A204.1 (cell line): ENCODE measurements at regions not wholly inside any gene's neighbourhood (a gene's known extent, or its start where the extent isn't known, plus 50 kb on each side); places are given as distances from the start of the nearest gene placed in this dataset.

Source experiments
- FAIRE-seq: peaks from 2 replicates; lab custom pipeline; 2012; peaks lifted over from hg19 to GRCh38; lab: Jason Lieb, UNC

- FAIRE-seq: no peak
These were observed 64.2 kb downstream of the GJA1 start for GRCh38 chr6:121499666-121500065.

GRCh38 chr6:121503589-121503991 lies 68.1 kb downstream of the GJA1 start:
- no peak for FAIRE-seq

GRCh38 chr6:121504227-121504626 lies 68.8 kb downstream of the GJA1 start:
- no peak for FAIRE-seq

GRCh38 chr6:121505284-121505683 lies 69.8 kb downstream of the GJA1 start:
- FAIRE-seq: no peak

- FAIRE-seq: no peak
These were observed 71.6 kb downstream of the GJA1 start for GRCh38 chr6:121506761-121507754.

- FAIRE-seq: no peak
These were observed 75.2 kb downstream of the GJA1 start for GRCh38 chr6:121510568-121511177.

- no peak for FAIRE-seq
These were observed 80.3 kb downstream of the GJA1 start for GRCh38 chr6:121515630-121516265.

GRCh38 chr6:121516331-121516730 lies 80.9 kb downstream of the GJA1 start:
- no peak for FAIRE-seq

- FAIRE-seq: no peak
These were observed 85.1 kb downstream of the GJA1 start for GRCh38 chr6:121520337-121521163.

- FAIRE-seq: no peak
These were observed 85.7 kb downstream of the GJA1 start for GRCh38 chr6:121521164-121521555.

GRCh38 chr6:121522265-121522664 lies 86.8 kb downstream of the GJA1 start:
- FAIRE-seq: no peak

- no peak for FAIRE-seq
These were observed 87.4 kb downstream of the GJA1 start for GRCh38 chr6:121522771-121523386.

- FAIRE-seq: no peak
These were observed 88.2 kb downstream of the GJA1 start for GRCh38 chr6:121523628-121524027.

- no peak for FAIRE-seq
These were observed 90.8 kb downstream of the GJA1 start for GRCh38 chr6:121526282-121526681.

GRCh38 chr6:121531658-121532169 lies 96.3 kb downstream of the GJA1 start:
- no peak for FAIRE-seq

- no peak for FAIRE-seq
These were observed 97.9 kb downstream of the GJA1 start for GRCh38 chr6:121533321-121533841.

- FAIRE-seq: no peak
These were observed 100.3 kb downstream of the GJA1 start for GRCh38 chr6:121535777-121536176.

GRCh38 chr6:121536345-121536744 lies 100.9 kb downstream of the GJA1 start:
- no peak for FAIRE-seq

- FAIRE-seq: no peak
These were observed 104.0 kb downstream of the GJA1 start for GRCh38 chr6:121539439-121539838.

GRCh38 chr6:121540210-121540609 lies 104.8 kb downstream of the GJA1 start:
- FAIRE-seq: no peak

GRCh38 chr6:121544691-121545090 lies 109.2 kb downstream of the GJA1 start:
- FAIRE-seq: no peak
